ENCODE measurements at regions not wholly inside any gene's neighbourhood (a gene's known extent, or its start where the extent isn't known, plus 50 kb on each side); places are given as distances from the start of the nearest gene placed in this dataset.
"Not testable (repeated sequence)": the region's sequence is repeated elsewhere in the genome, so short reads cannot be mapped to it uniquely, and the experiment has no call there.

DNA sequence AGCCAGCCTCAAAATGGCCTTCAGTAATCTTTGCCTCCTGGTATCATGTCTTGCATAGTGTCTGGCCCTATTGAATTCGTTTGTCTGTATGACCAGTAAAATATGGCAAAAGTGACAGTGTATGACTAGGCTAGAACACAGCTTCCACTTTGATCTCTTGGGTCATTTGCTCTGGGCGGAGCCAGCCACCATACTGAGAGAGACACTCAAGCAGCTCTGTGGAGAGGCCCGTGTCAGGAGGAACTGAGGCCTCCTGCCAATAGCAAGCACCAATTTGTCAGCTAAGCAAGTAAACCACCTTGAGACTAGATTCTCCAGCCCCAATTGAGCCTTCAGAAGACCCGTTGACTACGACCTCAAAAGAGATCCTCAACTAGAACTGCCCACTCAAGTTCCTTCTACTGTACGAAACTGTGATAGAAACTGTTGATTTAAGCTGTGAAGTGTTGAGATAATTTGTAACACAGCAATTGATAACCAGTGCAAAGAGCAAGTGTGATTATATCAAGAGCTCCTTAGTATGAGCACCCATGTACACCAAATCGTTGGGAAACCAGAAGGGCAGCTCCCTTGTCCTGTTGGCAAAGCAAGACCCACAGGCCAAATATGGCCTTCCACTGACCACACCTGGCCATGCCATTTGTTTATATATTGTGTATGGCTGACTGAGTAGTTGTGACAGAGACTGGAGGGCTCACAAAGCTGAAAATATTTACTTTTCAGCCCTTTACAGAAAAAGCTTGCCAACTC lies 52.7 kb upstream of the SERBP1 start:
- no peak for DNase-seq

DNA sequence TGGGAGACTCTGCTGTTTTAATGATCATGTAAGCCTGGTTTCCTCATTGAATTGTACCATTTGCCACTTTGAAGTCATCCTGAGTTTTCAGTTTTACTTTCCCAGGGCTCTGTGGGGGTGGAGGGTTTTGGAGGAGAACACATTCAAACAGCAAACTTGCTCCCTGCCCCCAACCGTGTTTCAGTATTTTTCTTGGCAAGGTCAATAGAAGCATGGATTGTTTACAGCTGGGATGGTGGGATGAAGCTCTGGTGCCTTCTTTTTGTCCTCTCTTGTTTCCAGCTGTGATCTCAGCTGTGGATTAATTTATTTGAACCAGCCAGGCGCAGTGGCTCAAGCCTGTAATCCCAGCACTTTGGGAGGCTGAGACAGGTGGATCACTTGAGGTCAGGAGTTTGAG lies 54.3 kb upstream of the SERBP1 start:
- no peak for DNase-seq

DNA sequence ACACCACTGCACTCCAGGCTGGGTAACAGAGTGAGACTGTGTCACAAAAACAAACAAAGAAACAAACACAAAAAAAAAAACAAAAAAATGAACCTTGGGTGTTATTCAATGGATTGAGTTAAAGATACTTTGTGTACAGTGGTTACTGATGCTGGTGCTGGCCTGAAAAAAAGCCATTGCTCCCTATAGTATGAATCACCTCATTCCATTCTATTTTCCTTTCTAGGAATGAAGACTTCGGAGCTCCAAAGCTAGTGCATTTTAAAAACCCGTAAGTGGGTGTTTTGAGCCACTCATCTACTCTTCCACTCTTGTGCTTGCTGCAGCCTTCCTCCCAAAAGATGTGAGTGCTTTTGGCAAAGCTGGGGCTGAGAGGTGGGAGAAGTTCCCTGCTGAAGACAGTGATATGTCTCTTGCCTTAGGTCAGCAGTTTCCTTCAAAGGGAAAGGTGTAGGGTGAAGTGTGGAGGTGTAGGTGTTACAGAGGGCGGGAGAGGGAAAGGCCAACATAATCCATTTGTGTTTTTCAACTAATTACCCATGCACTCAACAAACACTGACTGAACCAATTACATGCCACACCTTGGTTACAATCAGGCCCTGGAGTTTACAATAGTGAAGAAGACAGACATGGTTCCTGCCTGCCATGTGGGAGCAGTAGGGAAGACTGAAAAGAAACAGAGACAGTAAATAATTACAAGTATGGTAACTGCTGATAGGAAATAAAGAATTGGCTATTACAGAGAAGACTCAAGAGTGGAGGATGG lies 55.0 kb upstream of the SERBP1 start:
- DNase-seq: no peak

- no peak for DNase-seq
Observed at GRCh38 chr1:67489643-67490042, 59.4 kb upstream of the SERBP1 start.

DNA sequence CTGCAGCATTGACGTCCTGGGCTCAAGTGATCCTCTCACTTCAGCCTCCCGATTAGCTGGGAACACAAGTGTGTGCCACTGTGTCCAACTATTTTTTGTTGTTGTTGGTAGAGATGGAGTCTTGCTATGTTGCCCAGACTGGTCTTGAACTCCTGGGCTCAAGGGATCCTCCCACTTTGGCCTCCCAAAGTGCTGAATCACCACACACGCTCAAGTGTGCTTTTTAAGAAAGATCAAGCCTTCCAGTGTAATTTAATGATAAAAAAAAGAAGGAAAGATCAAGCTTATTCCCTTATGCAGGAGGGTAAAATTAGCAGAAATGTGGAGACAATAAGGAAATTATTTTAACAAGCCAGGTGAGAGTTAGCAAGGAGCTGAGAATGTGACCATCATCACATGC lies 61.1 kb upstream of the SERBP1 start:
- DNase-seq: no peak

DNA sequence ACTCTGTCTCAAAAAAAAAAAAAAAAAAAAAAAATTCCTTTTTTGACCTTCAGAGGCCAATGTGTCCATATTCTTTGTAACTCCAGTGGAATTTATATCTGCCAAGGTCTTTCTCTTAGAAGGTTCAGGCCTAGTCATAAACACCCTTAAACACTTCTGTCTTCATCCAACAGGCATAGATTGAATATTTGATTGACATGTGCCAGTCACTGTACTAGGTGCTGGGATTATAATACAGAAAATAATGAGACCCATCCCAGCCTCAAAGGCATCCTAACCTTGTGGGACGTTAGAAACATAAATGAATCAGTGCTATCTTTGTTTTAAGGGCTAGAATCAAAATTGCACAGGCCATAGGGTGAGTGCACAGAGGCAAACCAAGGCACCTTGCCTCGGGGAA lies 62.9 kb upstream of the SERBP1 start:
- DNase-seq: no peak

DNA sequence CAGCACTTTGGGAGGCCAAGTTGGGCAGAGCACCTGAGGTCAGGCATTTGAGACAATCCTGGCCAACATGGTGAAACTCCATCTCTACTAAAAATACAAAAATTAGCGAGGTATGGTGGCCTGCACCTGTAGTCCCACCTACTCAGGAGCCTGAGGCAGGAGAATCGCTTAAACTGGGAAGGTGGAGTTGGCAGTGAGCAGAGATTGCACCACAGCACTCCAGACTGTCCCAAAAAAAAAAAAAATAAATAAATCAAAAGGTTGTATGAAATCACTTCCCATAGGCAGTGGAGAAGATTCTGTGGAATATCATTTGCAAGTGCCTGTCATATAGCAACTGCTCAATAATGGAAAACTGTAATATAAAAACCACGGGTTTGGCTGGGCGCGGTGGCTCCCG lies 65.1 kb upstream of the SERBP1 start:
- no peak for DNase-seq

- peak; percentile 56 for DNase-seq
Observed at GRCh38 chr1:67496329-67496728, 66.1 kb upstream of the SERBP1 start.

- DNase-seq: peak; percentile 92
Observed at GRCh38 chr1:67500413-67500959, 70.3 kb upstream of the SERBP1 start.

DNA sequence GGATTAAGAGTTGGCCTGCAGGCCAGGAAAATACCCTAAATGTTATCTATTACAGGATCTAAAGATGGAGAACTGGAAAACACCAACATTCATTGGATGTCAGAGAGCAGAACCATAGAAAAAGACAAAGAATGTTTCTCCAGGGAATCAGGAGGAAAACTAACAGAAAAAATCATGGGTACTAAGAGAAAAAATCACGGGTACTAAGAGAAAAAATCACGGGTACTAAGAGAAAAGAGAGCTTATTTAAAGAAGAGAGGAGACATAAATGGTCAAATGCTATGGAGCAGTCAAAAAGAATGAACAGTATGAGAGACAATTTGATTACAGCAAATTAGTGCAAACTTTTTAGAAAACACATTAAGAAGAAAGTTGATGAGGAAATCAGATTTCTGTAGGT lies 73.8 kb upstream of the SERBP1 start:
- no peak for DNase-seq

GRCh38 chr1:67513392-67514294 lies 83.4 kb upstream of the SERBP1 start:
- DNase-seq: not testable (repeated sequence)

GRCh38 chr1:67514300-67514699 lies 84.1 kb upstream of the SERBP1 start:
- DNase-seq: no peak

GRCh38 chr1:67514786-67515185 lies 84.6 kb upstream of the SERBP1 start:
- DNase-seq: no peak

DNA sequence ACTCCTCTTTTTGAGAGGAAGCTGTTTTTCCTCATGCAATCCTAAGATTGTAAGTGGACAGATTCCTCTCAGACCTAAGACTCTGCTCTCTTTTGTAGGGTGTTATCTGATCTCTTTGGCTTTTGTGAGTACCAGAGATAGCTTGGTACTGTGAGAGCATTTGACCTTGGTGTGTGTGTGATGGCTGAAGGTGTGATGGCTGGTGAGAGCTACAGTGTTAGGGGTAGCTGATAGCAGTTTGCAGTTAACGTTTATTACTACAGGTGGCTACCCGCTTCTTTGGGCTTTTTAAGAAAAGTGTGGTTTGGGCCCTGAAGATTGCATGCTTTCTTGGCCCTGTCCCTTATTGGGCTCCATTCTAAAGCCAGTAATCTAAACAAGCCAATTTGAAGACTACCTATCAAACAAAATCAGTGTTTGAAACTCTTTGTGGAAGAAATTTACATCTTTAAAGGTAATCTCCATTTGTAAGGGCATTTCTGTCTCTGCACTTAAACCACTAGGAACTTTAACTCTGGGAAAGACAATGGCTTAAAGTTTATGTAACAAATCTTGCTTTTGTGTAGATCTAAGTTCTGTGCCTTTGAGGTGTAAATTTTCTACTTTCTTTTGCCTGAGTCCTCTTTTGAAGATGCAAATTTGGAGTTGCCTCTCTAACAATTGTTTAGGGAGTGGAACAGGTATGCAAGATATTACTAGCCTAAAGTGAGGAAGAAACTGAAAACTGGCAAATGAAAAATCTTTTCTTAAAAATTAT lies 85.3 kb upstream of the SERBP1 start:
- DNase-seq: no peak

DNA sequence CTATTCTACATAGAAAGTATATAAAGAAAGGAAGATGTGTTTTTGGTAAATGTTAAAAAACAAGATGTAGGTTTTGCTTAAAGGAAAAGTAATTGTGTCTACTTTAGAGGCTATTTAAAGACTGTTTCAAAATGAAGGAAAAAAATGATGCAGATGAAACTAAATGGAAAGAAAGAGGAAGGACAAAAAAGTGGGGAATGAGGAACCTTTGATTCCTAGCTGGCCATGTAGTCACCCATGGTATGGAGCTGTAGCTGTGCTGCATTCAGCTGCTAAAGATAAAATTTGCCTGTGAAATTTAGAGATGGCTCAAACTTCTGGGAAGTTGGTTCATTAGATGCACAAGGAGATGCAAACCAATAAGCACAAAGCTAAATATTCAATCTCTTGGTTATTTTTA lies 86.8 kb upstream of the SERBP1 start:
- no peak for DNase-seq

GRCh38 chr1:67522001-67522441 lies 91.8 kb upstream of the SERBP1 start:
- DNase-seq: no peak

- no peak for DNase-seq
Observed at GRCh38 chr1:67522793-67523192, 92.6 kb upstream of the SERBP1 start.

DNA sequence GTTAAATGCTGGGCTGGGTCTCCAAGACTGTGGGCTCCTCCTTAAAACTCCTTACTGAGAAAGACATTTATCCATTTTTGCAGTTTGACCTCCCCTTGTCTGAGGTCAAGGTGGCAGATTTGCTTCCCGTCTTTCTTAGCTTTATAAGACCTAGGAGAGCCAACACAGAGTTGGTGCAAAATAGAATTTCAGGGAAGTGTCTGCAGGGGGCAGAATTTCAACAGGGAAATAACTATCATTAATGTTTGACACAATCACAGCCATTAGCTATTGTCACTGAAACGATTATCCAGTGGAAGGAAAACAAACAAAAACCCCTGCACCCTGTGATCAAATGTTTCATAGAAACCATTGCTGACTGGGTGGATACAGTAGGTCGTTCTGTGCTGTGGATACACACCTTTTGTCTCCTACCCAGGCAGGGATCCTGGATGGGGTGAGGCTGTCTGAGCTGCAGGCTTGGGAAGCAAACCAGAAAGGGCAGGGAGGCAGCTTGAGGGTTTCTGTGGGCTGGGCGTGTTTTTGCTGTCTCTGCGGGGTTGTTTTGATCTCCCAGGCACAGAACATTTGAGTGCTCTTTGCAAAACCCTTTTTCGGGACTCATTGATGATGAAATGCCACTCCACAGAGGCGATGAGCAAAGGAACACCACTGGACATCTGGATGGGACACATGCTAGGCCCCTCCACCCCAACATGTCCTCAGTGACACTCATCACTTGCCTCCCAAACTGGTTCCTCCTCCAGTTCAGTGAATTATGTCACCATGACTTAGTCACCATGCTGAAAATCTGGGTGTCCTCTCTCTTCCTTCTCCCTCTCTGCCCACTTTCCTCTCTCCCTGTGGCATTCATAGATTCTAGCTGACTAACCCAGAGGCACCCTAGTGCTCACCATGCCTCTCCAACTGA lies 94.2 kb upstream of the SERBP1 start:
- DNase-seq: no peak

DNA sequence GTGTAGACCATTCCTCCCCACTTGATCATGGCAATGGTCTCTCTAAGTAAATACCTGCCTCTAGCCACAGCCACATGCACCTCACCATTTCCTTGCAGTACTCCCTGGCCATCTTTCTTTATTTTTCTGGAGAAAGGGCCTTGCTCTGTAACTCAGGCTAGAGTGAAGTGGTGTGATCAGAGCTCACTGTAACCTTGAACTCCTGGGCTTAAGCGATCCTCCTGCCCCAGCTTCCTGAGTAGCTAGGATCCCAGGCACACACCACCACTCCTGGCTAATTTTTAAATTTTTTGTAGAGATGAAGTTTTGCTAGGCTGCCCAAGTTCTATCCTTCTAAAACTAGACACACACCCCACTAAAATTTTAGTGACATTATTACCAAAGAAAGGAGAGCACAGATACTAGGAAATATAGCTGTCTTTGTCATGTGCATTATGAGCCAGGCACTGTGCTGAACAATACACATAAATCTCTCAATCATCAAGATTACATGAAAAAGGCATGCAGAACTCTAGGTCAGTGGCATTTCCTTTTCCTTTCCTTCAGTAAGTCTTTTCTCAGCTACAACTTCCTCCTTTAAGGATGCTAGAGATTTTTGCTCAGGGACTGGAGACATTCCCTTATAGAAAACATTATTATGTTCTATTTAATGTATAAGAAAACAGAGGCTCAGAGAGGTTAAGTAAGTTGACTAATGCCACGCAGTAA lies 95.0 kb upstream of the SERBP1 start:
- DNase-seq: no peak

- no peak for DNase-seq
Observed at GRCh38 chr1:67528141-67528540, 97.9 kb upstream of the SERBP1 start.

- no peak for DNase-seq
Observed at GRCh38 chr1:67530071-67530470, 99.9 kb upstream of the SERBP1 start.
